NCI-H2227 (cell line): ENCODE measurements at regions not wholly inside any gene's neighbourhood (a gene's known extent, or its start where the extent isn't known, plus 50 kb on each side); places are given as distances from the start of the nearest gene placed in this dataset.

Source experiments
- DNase-seq: peaks from one replicate; lab custom pipeline; 2025; ENCODE audit not compliant: unreplicated experiment; lab: John Stamatoyannopoulos, UW

DNA sequence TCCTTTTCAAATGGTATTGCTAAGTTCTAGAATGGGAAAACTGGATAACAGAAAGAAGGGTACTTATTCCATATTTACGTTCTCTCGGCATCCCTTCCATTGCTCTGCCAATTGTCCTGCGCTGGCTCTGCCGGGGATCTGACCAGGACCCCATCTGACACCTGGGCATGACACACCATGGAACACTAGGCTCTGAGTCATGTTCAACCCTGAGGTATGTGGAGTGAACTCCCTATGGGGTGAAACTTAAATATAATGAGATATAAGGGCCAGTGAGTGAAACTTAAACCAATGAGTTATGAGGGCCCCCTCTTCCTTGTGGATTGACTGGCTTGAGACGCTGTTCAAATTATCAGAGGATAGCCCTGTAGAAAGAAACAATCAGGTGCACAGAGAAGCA, 55.1 kb upstream of the ZEB1 start:
- no peak for DNase-seq

DNA sequence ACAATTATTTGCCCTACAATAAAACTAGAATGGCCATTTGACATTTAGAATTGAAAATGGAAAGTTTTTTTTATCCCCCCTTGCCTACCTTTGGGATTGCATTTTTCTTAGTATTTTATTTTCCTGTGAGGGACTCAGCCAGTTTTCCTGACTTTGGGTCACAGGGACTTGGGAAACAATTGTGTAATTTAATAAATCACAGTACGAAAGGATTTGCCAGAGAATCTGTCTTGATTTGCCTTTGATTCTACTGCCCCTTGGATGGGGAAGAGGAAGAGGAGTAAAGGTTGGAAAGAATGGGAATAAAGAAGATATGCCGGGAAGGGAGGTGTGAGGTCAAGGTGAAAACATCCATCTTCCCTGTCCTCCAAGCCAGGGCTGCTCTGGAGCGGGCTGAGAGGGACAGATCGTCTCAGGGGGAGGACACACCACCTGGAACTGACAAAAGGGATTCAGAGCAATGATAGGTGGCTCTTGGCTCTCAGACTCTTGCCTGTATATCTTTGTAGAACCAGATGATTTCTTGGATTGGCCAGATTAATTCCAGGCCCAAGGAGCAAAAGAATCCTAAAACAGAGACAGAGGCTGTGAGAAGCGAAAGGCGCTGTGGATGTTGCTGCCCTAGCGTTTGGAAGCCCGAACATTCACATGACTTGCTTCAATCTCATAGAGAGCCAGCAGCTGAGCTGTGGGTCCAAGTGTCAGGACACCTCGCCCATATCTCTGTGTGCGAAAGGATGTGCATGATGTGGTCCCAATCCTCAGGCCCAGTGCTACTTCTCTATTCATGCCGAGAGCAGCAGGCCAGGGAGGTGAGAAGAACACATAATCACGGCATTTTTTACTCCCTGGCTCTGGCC, 50.3 kb upstream of the ZEB1 start:
- DNase-seq, result no peak
